Medulla oblongata (tissue), 1 donor: ENCODE measurements at regions not wholly inside any gene's neighbourhood (a gene's known extent, or its start where the extent isn't known, plus 50 kb on each side); places are given as distances from the start of the nearest gene placed in this dataset.
"Not testable (repeated sequence)": the region's sequence is repeated elsewhere in the genome, so short reads cannot be mapped to it uniquely, and the experiment has no call there.

Experiments used
- DNase-seq: peaks from one replicate; pipeline ENCODE4 v3.0.0-alpha.2; 2015; ENCODE audit errors: extremely low spot score

- DNase-seq = no peak
These were observed 599.1 kb upstream of the SOX9 start for GRCh38 chr17:71521724-71522123.

- no peak for DNase-seq
These were observed 598.4 kb upstream of the SOX9 start for GRCh38 chr17:71522383-71522782.

- no peak for DNase-seq
These were observed 593.5 kb upstream of the SOX9 start for GRCh38 chr17:71527311-71527710.

GRCh38 chr17:71528210-71528609 lies 592.6 kb upstream of the SOX9 start:
- no peak for DNase-seq

- no peak for DNase-seq
These were observed 590.6 kb upstream of the SOX9 start for GRCh38 chr17:71530248-71530647.

- no peak for DNase-seq
These were observed 585.5 kb upstream of the SOX9 start for GRCh38 chr17:71535321-71535720.

GRCh38 chr17:71546419-71546818 lies 574.4 kb upstream of the SOX9 start:
- no peak for DNase-seq

- no peak for DNase-seq
These were observed 572.9 kb upstream of the SOX9 start for GRCh38 chr17:71547904-71548303.

- no peak for DNase-seq
These were observed 572.2 kb upstream of the SOX9 start for GRCh38 chr17:71548540-71549190.

GRCh38 chr17:71550675-71551074 lies 570.1 kb upstream of the SOX9 start:
- DNase-seq = no peak

GRCh38 chr17:71553381-71553780 lies 567.4 kb upstream of the SOX9 start:
- DNase-seq = no peak

GRCh38 chr17:71558901-71559300 lies 561.9 kb upstream of the SOX9 start:
- DNase-seq = no peak

- no peak for DNase-seq
These were observed 548.5 kb upstream of the SOX9 start for GRCh38 chr17:71572343-71572742.

- no peak for DNase-seq
These were observed 542.4 kb upstream of the SOX9 start for GRCh38 chr17:71578446-71578845.

- no peak for DNase-seq
These were observed 540.6 kb upstream of the SOX9 start for GRCh38 chr17:71580220-71580619.

GRCh38 chr17:71585540-71585939 lies 535.3 kb upstream of the SOX9 start:
- no peak for DNase-seq

GRCh38 chr17:71592431-71592830 lies 528.4 kb upstream of the SOX9 start:
- DNase-seq = no peak

GRCh38 chr17:71593078-71593477 lies 527.7 kb upstream of the SOX9 start:
- DNase-seq = no peak

- DNase-seq = not testable (repeated sequence)
These were observed 521.2 kb upstream of the SOX9 start for GRCh38 chr17:71599583-71599982.

- no peak for DNase-seq
These were observed 520.6 kb upstream of the SOX9 start for GRCh38 chr17:71600137-71600789.

- no peak for DNase-seq
These were observed 518.8 kb upstream of the SOX9 start for GRCh38 chr17:71601894-71602504.

- no peak for DNase-seq
These were observed 506.8 kb upstream of the SOX9 start for GRCh38 chr17:71613996-71614395.

- no peak for DNase-seq
These were observed 505.0 kb upstream of the SOX9 start for GRCh38 chr17:71615820-71616219.
